ENCODE measurements at regions not wholly inside any gene's neighbourhood (a gene's known extent, or its start where the extent isn't known, plus 50 kb on each side); places are given as distances from the start of the nearest gene placed in this dataset.
A peak's percentile ranks its signal among the peaks of the same experiment; 100 is the strongest.

DNA sequence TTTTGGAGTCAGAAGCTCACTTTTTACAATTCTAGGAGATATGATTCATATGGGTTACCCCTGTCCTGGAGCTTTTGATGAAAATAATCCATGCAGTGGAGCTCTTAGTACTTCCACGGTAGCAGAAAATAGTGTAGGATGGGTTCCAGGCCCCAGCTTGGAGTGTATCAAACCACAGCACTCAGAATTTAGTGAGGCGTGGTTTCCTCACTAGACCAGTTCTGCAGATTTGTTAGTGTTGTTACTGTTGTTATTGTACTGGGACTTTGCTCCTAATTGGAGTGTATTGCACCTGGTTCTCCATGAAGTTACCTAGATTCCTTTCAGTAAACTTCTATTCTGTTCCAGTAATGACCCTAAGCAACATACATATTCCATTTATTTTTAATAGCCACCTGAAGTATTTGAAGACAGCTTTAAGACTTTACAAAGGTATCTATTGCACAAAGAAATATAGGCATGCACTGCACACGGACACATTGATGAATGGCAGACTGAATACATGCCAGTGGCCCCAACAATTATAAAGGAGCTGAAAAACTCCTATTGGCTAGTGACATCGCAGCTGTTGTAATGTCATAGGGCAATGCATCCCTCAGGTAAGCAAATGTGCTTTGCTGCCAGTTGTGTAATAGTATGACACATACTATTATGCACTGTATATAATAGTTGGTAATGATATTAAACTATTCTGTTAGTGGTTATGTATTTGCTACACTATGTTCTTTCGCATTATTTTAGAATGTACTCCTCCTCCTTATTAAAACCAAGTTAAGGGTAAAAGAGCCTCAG is 1058.0 kb downstream of the KCNT2 start:
- DNase-seq (ENCODE audit: low read depth) = no peak
- TF ChIP-seq, protein P1, sequence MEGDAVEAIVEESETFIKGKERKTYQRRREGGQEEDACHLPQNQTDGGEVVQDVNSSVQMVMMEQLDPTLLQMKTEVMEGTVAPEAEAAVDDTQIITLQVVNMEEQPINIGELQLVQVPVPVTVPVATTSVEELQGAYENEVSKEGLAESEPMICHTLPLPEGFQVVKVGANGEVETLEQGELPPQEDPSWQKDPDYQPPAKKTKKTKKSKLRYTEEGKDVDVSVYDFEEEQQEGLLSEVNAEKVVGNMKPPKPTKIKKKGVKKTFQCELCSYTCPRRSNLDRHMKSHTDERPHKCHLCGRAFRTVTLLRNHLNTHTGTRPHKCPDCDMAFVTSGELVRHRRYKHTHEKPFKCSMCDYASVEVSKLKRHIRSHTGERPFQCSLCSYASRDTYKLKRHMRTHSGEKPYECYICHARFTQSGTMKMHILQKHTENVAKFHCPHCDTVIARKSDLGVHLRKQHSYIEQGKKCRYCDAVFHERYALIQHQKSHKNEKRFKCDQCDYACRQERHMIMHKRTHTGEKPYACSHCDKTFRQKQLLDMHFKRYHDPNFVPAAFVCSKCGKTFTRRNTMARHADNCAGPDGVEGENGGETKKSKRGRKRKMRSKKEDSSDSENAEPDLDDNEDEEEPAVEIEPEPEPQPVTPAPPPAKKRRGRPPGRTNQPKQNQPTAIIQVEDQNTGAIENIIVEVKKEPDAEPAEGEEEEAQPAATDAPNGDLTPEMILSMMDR (conservative IDR thresholded peaks at IDR 0.05; ENCODE audit: control insufficient read depth, insufficient read depth, low read depth, low read length) = no peak
- H3K4me3 ChIP-seq (ENCODE audit: control insufficient read depth, low read depth, low read length) = no peak overlapping the region

DNA sequence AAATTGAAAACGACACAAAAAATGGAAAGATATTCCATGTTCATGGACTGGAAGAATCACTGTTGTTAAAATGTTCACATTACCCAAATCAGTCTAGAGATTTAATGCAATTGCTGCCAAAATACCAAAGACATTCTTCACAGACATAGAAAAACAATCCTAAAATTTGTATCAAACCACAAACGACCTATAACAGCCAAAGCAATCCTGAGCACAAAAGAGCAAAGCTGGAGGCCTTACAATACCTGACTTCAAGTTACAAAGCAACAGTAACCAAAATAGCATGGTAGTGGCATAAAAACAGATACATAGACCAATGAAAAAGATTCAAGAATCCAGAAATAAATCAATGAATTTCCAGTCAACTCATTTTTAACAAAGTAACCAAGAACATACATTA is 1077.3 kb downstream of the KCNT2 start:
- peak; percentile 11 for DNase-seq (ENCODE audit: low read depth)
- TF ChIP-seq, protein P1 (conservative IDR thresholded peaks at IDR 0.05; ENCODE audit: control insufficient read depth, insufficient read depth, low read depth, low read length) = no peak

DNA sequence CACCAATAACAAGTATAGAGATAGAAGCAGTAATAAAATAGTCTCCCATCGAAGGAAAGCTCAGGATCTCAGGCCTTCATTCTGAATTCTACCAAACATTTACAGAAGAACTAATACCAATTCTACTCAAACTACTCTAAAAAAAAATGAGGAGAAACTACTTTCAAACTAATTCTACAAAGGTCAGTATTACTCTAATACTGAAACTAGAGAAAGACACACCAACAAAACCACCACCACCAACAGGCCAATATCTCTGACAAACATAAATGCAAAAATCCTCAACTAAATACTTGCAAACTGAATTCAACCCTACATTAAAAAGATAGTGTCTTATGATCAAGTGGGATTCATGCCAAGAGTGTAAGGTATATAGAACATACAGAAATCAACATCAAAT is 1078.4 kb downstream of the KCNT2 start:
- TF ChIP-seq, protein P1 (conservative IDR thresholded peaks at IDR 0.05; ENCODE audit: control insufficient read depth, insufficient read depth, low read depth, low read length) = no peak
- DNase-seq (ENCODE audit: low read depth) = no peak
- no peak overlapping the region for H3K4me3 ChIP-seq (ENCODE audit: control insufficient read depth, low read depth, low read length)

More for the DNA sequence above, 1077.3 kb downstream of the KCNT2 start:
- no peak overlapping the region for H3K4me3 ChIP-seq (ENCODE audit: control insufficient read depth, low read depth, low read length)

DNA sequence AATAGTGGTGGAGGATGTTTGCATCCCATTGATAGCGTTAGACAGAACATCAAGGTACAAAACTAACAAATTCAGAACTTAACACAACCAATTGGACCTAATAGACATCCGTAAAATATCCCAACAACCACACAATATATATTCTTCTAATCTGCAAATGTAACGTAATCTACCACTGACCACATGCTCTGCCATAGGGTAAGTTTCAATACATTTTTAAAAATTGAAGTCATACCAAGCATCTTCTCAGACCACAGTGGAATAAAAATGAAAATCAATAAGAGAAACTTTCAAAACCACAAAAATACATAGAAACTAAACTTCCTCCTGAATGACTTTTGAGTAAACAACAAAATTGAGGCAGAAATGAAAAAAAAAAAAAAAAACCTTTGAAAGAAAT is 1087.5 kb downstream of the KCNT2 start:
- no peak for DNase-seq (ENCODE audit: low read depth)
- TF ChIP-seq, protein P1 (conservative IDR thresholded peaks at IDR 0.05; ENCODE audit: control insufficient read depth, insufficient read depth, low read depth, low read length) = no peak
- no peak overlapping the region for H3K4me3 ChIP-seq (ENCODE audit: control insufficient read depth, low read depth, low read length)

DNA sequence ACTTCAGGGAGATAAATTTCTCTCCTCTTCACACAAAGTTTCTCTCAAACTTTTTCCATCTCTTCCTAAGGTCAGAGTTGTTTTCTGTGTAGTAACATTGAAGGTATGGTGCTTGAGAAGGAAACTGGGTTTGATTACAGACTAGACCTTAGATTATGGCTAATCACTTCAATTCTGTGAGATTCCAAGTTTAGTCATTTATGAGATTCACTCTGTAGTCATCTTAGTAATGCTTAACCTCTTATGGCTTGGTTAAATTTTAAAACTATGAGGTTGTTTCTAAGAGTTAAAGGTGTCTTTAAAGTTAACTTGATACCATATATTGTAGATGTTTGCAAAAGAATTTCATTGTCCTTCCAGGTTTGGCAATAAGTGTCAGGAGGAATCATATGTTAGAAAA is 1092.2 kb downstream of the KCNT2 start:
- TF ChIP-seq, protein P1 (conservative IDR thresholded peaks at IDR 0.05; ENCODE audit: control insufficient read depth, insufficient read depth, low read depth, low read length) = no peak
- no peak for DNase-seq (ENCODE audit: low read depth)
- no peak overlapping the region for H3K4me3 ChIP-seq (ENCODE audit: control insufficient read depth, low read depth, low read length)

DNA sequence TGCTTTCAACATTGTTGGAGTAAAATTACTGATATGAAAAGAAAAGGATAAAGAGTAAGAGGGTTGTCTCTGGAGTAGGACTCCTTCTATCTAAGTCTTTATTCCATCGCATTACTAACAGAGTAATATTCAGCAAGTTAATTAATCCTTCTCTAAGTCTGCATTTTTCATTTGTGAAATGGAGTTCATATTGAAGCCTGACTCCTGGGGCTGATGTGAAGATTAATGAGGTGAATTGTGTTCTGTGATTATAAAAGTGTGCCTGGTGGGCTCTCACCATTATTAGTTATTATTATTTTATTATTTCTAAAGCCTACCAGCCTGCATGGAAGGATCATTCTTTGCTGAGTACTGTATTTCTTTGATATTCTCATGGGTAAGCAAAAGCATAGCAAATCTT is 1096.7 kb downstream of the KCNT2 start:
- no peak for DNase-seq (ENCODE audit: low read depth)
- TF ChIP-seq, protein P1 (conservative IDR thresholded peaks at IDR 0.05; ENCODE audit: control insufficient read depth, insufficient read depth, low read depth, low read length) = no peak
- no peak overlapping the region for H3K4me3 ChIP-seq (ENCODE audit: control insufficient read depth, low read depth, low read length)
